CD14-positive monocyte (primary cell): ENCODE measurements at regions not wholly inside any gene's neighbourhood (a gene's known extent, or its start where the extent isn't known, plus 50 kb on each side); places are given as distances from the start of the nearest gene placed in this dataset.

Source experiments
- DNase-seq, 3 donors: peaks; one replicate each; pipeline ENCODE4 v3.0.0-alpha.2; 2011 to 2022
- H2AFZ ChIP-seq: 2 replicates; pipeline ENCODE4 v1.6.0; 2012; ENCODE audit warnings: mild to moderate bottlenecking, low read depth, low read length, inconsistent platforms; ENCODE audit not compliant: insufficient read depth, poor library complexity, severe bottlenecking
- H3K27ac ChIP-seq, 2 donors: 1 replicate in 1 of 2; 2 replicates in 1 of 2; pipeline ENCODE4 v1.5.1; 2012 to 2013; ENCODE audit warnings: low read length in 2 of 2, control low read depth in 1 of 2, inconsistent platforms in 1 of 2, low read depth in 1 of 2, mild to moderate bottlenecking in 1 of 2
- H3K27me3 ChIP-seq, 2 donors: one replicate each; pipeline versions ENCODE4 v1.6.0 to v1.6.1; 2011 to 2013; ENCODE audit warnings: low read length in 2 of 2; ENCODE audit not compliant: control insufficient read depth in 2 of 2, insufficient read depth in 2 of 2
- H3K36me3 ChIP-seq, 2 donors: replicated peaks in 1 of 2; 1 replicate in 1 of 2; 2 replicates in 1 of 2; pipeline versions ENCODE4 v1.5.1 to v1.6.1; 2012 to 2013; ENCODE audit warnings: low read length in 2 of 2, control low read depth in 1 of 2, inconsistent platforms in 1 of 2, mild to moderate bottlenecking in 1 of 2; ENCODE audit not compliant: insufficient read depth in 2 of 2, control insufficient read depth in 1 of 2
- H3K4me1 ChIP-seq, 2 donors: 1 replicate in 1 of 2; 2 replicates in 1 of 2; pipeline versions ENCODE4 v1.5.1 to v1.6.1; 2012 to 2013; ENCODE audit warnings: low read length in 2 of 2, control low read depth in 1 of 2, inconsistent platforms in 1 of 2, mild to moderate bottlenecking in 1 of 2, moderate library complexity in 1 of 2; ENCODE audit not compliant: insufficient read depth in 2 of 2, control insufficient read depth in 1 of 2
- H3K4me2 ChIP-seq: replicated peaks from 2 replicates; pipeline ENCODE3; 2012; ENCODE audit warnings: low read length, moderate library complexity, mild to moderate bottlenecking; ENCODE audit not compliant: poor library complexity, severe bottlenecking; ENCODE audit errors: extremely low read depth
- H3K4me3 ChIP-seq, 3 experiments: fragments of 200-600 bp in 1 of 3; sonication (generic) in 1 of 3; replicated peaks in 1 of 3; 1 replicate in 2 of 3; 2 replicates in 1 of 3; pipeline ENCODE4 v1.5.1; 2011 to 2013; ENCODE audit warnings: low read length in 3 of 3, mild to moderate bottlenecking in 3 of 3, control low read depth in 2 of 3, low read depth in 2 of 3, inconsistent platforms in 1 of 3, moderate library complexity in 1 of 3
- H3K79me2 ChIP-seq: 2 replicates; pipeline ENCODE4 v1.6.0; 2012; ENCODE audit warnings: mild to moderate bottlenecking, control low read depth, inconsistent platforms, low read length, moderate library complexity; ENCODE audit not compliant: insufficient read depth
- H3K9ac ChIP-seq: 2 replicates; pipeline ENCODE4 v1.6.0; 2017; ENCODE audit warnings: low read length, mild to moderate bottlenecking; ENCODE audit not compliant: insufficient read depth, poor library complexity, severe bottlenecking
- H3K9me3 ChIP-seq, 2 donors: replicated peaks in 1 of 2; 1 replicate in 1 of 2; 2 replicates in 1 of 2; pipeline versions ENCODE4 v1.5.1 to v1.6.1; 2012 to 2013; ENCODE audit warnings: low read length in 2 of 2, control low read depth in 1 of 2; ENCODE audit not compliant: control insufficient read depth in 1 of 2, insufficient read depth in 1 of 2
- H4K20me1 ChIP-seq: 2 replicates; pipeline ENCODE4 v1.6.0; 2012; ENCODE audit warnings: mild to moderate bottlenecking, low read length, control low read depth, moderate library complexity; ENCODE audit not compliant: insufficient read depth
- H3K27ac Mint-ChIP-seq, 7 donors: one replicate each; pipeline ENCODE4 v1.8.0; 2020; ENCODE audit warnings: mild to moderate bottlenecking in 7 of 7, mixed read lengths in 7 of 7, moderate library complexity in 6 of 7, inconsistent platforms in 2 of 7
- H3K27me3 Mint-ChIP-seq, 3 donors: one replicate each; pipeline ENCODE4 v1.8.0; 2021 to 2022; ENCODE audit warnings: low read depth in 3 of 3, mild to moderate bottlenecking in 3 of 3, mixed read lengths in 3 of 3, moderate library complexity in 3 of 3, inconsistent platforms in 1 of 3
- H3K36me3 Mint-ChIP-seq, 2 donors: one replicate each; pipeline ENCODE4 v1.8.0; 2020; ENCODE audit warnings: mixed read lengths in 2 of 2, inconsistent platforms in 1 of 2, mild to moderate bottlenecking in 1 of 2
- H3K4me1 Mint-ChIP-seq: one replicate; pipeline ENCODE4 v1.8.0; 2020; ENCODE audit warnings: mild to moderate bottlenecking, mixed read lengths
- H3K4me3 Mint-ChIP-seq, 2 donors: one replicate each; pipeline ENCODE4 v1.8.0; 2020; ENCODE audit warnings: mild to moderate bottlenecking in 2 of 2, mixed read lengths in 2 of 2, moderate library complexity in 1 of 2
- H3K9me3 Mint-ChIP-seq, 7 donors: one replicate each; pipeline ENCODE4 v1.8.0; 2020 to 2022; ENCODE audit warnings: mixed read lengths in 7 of 7, mild to moderate bottlenecking in 6 of 7, moderate library complexity in 6 of 7, inconsistent platforms in 2 of 7
- WGBS: methylation state at CpG from one replicate; pipeline ENCODE4 v1.1.5; 2013; ENCODE audit warnings: missing lambda C conversion rate; ENCODE audit not compliant: insufficient coverage; 5-methylcytosine and 5-hydroxymethylcytosine counted together
- intact Hi-C, 2 donors: fragments of 100-400 bp; cut with micrococcal nuclease; formaldehyde crosslinking; loops; one replicate each; pipeline versions ENCODE4 v1.15.0 to v1.15.1; 2023
- TF ChIP-seq, protein P1 (sequence below): fragments of 200-600 bp; IDR thresholded peaks from one replicate; pipeline ENCODE4 v1.8.0; 2022; ENCODE audit warnings: antibody characterized with exemption, mild to moderate bottlenecking

DNA sequence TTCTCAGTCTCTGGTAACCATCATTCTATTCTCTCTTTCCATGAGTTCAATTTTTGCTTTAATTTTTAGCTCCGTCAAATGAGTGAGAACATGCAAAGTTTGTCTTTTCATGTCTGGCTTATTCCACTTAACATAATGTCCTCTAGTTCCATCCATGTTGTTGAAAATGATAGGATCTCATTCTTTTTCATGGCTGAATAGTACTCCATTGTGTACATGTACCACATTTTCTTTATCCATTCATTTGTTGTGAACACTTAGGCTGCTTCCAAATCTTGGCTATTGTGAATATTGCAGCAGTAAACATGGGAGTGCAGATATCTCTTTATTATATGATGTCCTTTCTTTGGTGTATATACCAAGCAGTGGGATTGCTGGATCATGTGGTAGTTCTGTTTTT, 145.4 kb upstream of the E2F7 start:
- intact Hi-C loops, result no loop called here
- no peak for DNase-seq
- Histone ChIP-seq H3K27ac (no peak overlapping the region), H3K9me3 (no peaks in the 10 kb centered on the region), H3K9ac (no peak overlapping the region), H3K27me3 (no peaks in the 10 kb centered on the region), H4K20me1 (no peaks in the 10 kb centered on the region), H3K36me3 (no peaks in the 10 kb centered on the region), H3K4me3 (no peak overlapping the region), H3K4me2 (no peak overlapping the region), H2AFZ (no peak overlapping the region), H3K79me2 (no peaks in the 10 kb centered on the region), H3K4me1 (no peaks in the 10 kb centered on the region)
- H3K36me3 Mint-ChIP-seq, result no peaks in the 10 kb centered on the region
- H3K4me3 Mint-ChIP-seq, result no peak overlapping the region
- peaks cover 0 to 3% (median 1%) of the 10 kb centered on the region in 3 donors for H3K27me3 Mint-ChIP-seq
- H3K9me3 Mint-ChIP-seq, result peaks cover 0 to 5% (median 4%) of the 10 kb centered on the region in 7 donors
- H3K27ac Mint-ChIP-seq, result no peak overlapping the region
- no CpG with 5 or more reads among the region's 1 CpG for WGBS
- TF ChIP-seq, protein P1, sequence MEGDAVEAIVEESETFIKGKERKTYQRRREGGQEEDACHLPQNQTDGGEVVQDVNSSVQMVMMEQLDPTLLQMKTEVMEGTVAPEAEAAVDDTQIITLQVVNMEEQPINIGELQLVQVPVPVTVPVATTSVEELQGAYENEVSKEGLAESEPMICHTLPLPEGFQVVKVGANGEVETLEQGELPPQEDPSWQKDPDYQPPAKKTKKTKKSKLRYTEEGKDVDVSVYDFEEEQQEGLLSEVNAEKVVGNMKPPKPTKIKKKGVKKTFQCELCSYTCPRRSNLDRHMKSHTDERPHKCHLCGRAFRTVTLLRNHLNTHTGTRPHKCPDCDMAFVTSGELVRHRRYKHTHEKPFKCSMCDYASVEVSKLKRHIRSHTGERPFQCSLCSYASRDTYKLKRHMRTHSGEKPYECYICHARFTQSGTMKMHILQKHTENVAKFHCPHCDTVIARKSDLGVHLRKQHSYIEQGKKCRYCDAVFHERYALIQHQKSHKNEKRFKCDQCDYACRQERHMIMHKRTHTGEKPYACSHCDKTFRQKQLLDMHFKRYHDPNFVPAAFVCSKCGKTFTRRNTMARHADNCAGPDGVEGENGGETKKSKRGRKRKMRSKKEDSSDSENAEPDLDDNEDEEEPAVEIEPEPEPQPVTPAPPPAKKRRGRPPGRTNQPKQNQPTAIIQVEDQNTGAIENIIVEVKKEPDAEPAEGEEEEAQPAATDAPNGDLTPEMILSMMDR, result no peak
- H3K4me1 Mint-ChIP-seq, result no peaks in the 10 kb centered on the region

DNA sequence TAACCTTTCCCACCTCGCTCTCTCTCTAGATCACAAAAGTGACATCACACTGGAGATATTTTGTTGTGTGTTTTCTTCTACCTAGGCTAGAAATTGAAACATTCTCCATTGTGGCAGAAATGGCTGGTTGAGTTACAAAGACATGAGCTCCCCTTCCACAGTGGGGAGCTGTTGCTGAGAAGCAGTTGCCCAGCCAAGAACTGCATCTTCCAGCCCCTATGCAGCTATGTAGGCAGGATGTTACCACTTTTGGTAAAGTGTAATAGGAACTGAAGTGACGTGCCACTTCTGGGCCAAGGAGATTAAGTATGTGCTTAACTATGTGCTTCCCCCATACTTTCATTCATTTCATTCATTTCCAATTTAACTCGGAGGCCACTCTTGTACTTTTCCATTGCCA, 138.7 kb upstream of the E2F7 start:
- no peak for DNase-seq

More for the DNA sequence above, 138.7 kb upstream of the E2F7 start:
- no peak overlapping the region for H3K4me3 Mint-ChIP-seq
- Histone ChIP-seq H3K4me2 (no peak overlapping the region), H3K79me2 (no peaks in the 10 kb centered on the region), H3K36me3 (no peaks in the 10 kb centered on the region), H3K4me3 (no peak overlapping the region), H3K9ac (no peak overlapping the region), H2AFZ (no peak overlapping the region), H3K4me1 (no peaks in the 10 kb centered on the region), H3K9me3 (no peaks in the 10 kb centered on the region), H4K20me1 (no peaks in the 10 kb centered on the region), H3K27ac (no peak overlapping the region), H3K27me3 (no peaks in the 10 kb centered on the region)
- intact Hi-C loops, result no loop called here
- 71% methylated on average over 1 of the region's 3 CpGs for WGBS
- H3K27me3 Mint-ChIP-seq, result peaks cover 0 to 3% (median 0%) of the 10 kb centered on the region in 3 donors
- peaks cover 0 to 10% (median 2%) of the 10 kb centered on the region in 7 donors for H3K9me3 Mint-ChIP-seq
- no peak overlapping the region for H3K27ac Mint-ChIP-seq
- H3K36me3 Mint-ChIP-seq, result no peaks in the 10 kb centered on the region
- TF ChIP-seq, protein P1, result no peak
- H3K4me1 Mint-ChIP-seq, result no peaks in the 10 kb centered on the region
